Endothelial cell of umbilical vein (primary cell): ENCODE measurements at regions not wholly inside any gene's neighbourhood (a gene's known extent, or its start where the extent isn't known, plus 50 kb on each side); places are given as distances from the start of the nearest gene placed in this dataset.
A peak's percentile ranks its signal among the peaks of the same experiment; 100 is the strongest.
"Not testable (repeated sequence)": the region's sequence is repeated elsewhere in the genome, so short reads cannot be mapped to it uniquely, and the experiment has no call there.

Source experiments
- BruUV-seq: library from RNA; stranded (reverse); fragments of 400-500 nt; replicated peaks from 2 replicates; lab custom pipeline; 2021; lab: Mats Ljungman, UMichigan
- CTCF ChIA-PET: fragments of 300-600, 350-600 bp; sonication (Branson Sonifier 250); formaldehyde crosslinking; loops from one replicate; lab custom pipeline; 2021; ENCODE audit warnings: antibody characterized with exemption, inconsistent platforms; lab: Charles Lee
- POLR2A ChIA-PET: fragments of 300-600, 350-600 bp; sonication (Branson Sonifier 250); formaldehyde crosslinking; loops from one replicate; lab custom pipeline; 2021; ENCODE audit warnings: antibody characterized with exemption, inconsistent platforms; lab: Charles Lee
- DNase-seq: peaks from one replicate; pipeline ENCODE4 v3.0.0-alpha.2; 2011; ENCODE audit warnings: low read depth, low spot score
- FAIRE-seq: peaks from 2 replicates; lab custom pipeline; 2011; peaks lifted over from hg19 to GRCh38; lab: Jason Lieb, UNC
- H2AFZ ChIP-seq: 2 replicates; pipeline ENCODE4 v1.6.0; 2012; ENCODE audit warnings: low read depth, low read length, control low read depth, inconsistent platforms
- H3K27ac ChIP-seq: 2 replicates; pipeline ENCODE4 v1.5.1; 2011; ENCODE audit warnings: low read depth, mild to moderate bottlenecking, control low read depth, low read length, moderate library complexity; ENCODE audit not compliant: insufficient read depth
- H3K27me3 ChIP-seq, 2 experiments: 2 replicates each; pipeline versions ENCODE4 v1.6.0 to v1.6.1; 2011; ENCODE audit warnings: low read length in 2 of 2, mixed read lengths in 1 of 2; ENCODE audit not compliant: control insufficient read depth in 2 of 2, insufficient read depth in 2 of 2
- H3K36me3 ChIP-seq, 2 experiments: 2 replicates in 1 of 2; 3 replicates in 1 of 2; pipeline ENCODE4 v1.5.1; 2011; ENCODE audit warnings: low read length in 2 of 2, mild to moderate bottlenecking in 1 of 2, moderate library complexity in 1 of 2; ENCODE audit not compliant: control insufficient read depth in 2 of 2, insufficient read depth in 2 of 2; ENCODE audit errors: extremely low read depth in 1 of 2
- H3K4me1 ChIP-seq: 3 replicates; pipeline ENCODE4 v1.5.1; 2011; ENCODE audit warnings: mild to moderate bottlenecking, low read length; ENCODE audit not compliant: control insufficient read depth, insufficient read depth; ENCODE audit errors: extremely low read depth
- H3K4me2 ChIP-seq: 2 replicates; pipeline ENCODE4 v1.6.1; 2011; ENCODE audit warnings: low read length, control low read depth, mixed read lengths; ENCODE audit not compliant: insufficient read depth
- H3K4me3 ChIP-seq, 3 experiments: fragments of 200-600 bp in 1 of 3; sonication (generic), shearing (Covaris generic) in 1 of 3; replicated peaks in 1 of 3; 2 replicates each; pipeline ENCODE4 v1.5.1; 2011 to 2016; ENCODE audit warnings: control low read depth in 3 of 3, low read length in 3 of 3, mild to moderate bottlenecking in 2 of 3, inconsistent platforms in 1 of 3, low read depth in 1 of 3, moderate library complexity in 1 of 3; ENCODE audit not compliant: insufficient read depth in 1 of 3
- H3K79me2 ChIP-seq: 2 replicates; pipeline ENCODE4 v1.6.0; 2012; ENCODE audit warnings: low read length, inconsistent platforms; ENCODE audit not compliant: control insufficient read depth, insufficient read depth
- H3K9ac ChIP-seq: replicated peaks from 2 replicates; pipeline ENCODE3; 2011; ENCODE audit warnings: low read length, control low read depth; ENCODE audit not compliant: insufficient read depth; ENCODE audit errors: extremely low read depth
- H3K9me1 ChIP-seq: replicated peaks from 3 replicates; pipeline ENCODE4 v1.6.0; 2011; ENCODE audit warnings: mild to moderate bottlenecking, low read length; ENCODE audit not compliant: control insufficient read depth, insufficient read depth; ENCODE audit errors: extremely low read depth
- H3K9me3 ChIP-seq: replicated peaks from 2 replicates; pipeline ENCODE4 v1.5.1; 2012; ENCODE audit warnings: low read length, inconsistent platforms; ENCODE audit not compliant: control insufficient read depth, insufficient read depth
- H4K20me1 ChIP-seq: replicated peaks from 2 replicates; pipeline ENCODE3; 2011; ENCODE audit warnings: mild to moderate bottlenecking, low read length; ENCODE audit not compliant: control insufficient read depth, insufficient read depth; ENCODE audit errors: extremely low read depth
- dilution Hi-C: fragments of 300-500 bp; cut with MboI; formaldehyde crosslinking; loops from one replicate; pipeline ENCODE4 v1.15.0; 2019; ENCODE audit warnings: low sequenced_read_pairs; ENCODE audit not compliant: extremely low pct_ligation_motif_present
- intact Hi-C: fragments of 100-400 bp; cut with micrococcal nuclease; formaldehyde crosslinking; loops from one replicate; pipeline ENCODE4 v1.10.0; 2022

GRCh38 chr1:121050097-121050496, 134.0 kb downstream of the FAM72B start:
- H4K20me1 ChIP-seq, H3K27ac ChIP-seq, POLR2A ChIA-PET, H3K4me3 ChIP-seq, dilution Hi-C loops, intact Hi-C loops, H3K79me2 ChIP-seq, BruUV-seq, H3K9ac ChIP-seq, DNase-seq, H3K36me3 ChIP-seq, H3K9me1 ChIP-seq, H3K27me3 ChIP-seq, H3K4me2 ChIP-seq, H2AFZ ChIP-seq, FAIRE-seq, CTCF ChIA-PET, H3K9me3 ChIP-seq, H3K4me1 ChIP-seq: not testable (repeated sequence)

- H3K27ac ChIP-seq, H2AFZ ChIP-seq, intact Hi-C loops, FAIRE-seq, H3K9me3 ChIP-seq, H3K4me2 ChIP-seq, H3K9me1 ChIP-seq, H3K36me3 ChIP-seq, dilution Hi-C loops, H3K4me1 ChIP-seq, CTCF ChIA-PET, H3K9ac ChIP-seq, H3K4me3 ChIP-seq, H3K79me2 ChIP-seq, DNase-seq, BruUV-seq, H3K27me3 ChIP-seq, H4K20me1 ChIP-seq, POLR2A ChIA-PET: not testable (repeated sequence)
Observed at GRCh38 chr1:121051161-121051790, 132.9 kb downstream of the FAM72B start.

- FAIRE-seq, H2AFZ ChIP-seq, H3K4me2 ChIP-seq, H4K20me1 ChIP-seq, H3K9ac ChIP-seq, H3K4me3 ChIP-seq, DNase-seq, H3K27ac ChIP-seq, BruUV-seq, CTCF ChIA-PET, H3K9me3 ChIP-seq, H3K36me3 ChIP-seq, dilution Hi-C loops, POLR2A ChIA-PET, intact Hi-C loops, H3K9me1 ChIP-seq, H3K27me3 ChIP-seq, H3K4me1 ChIP-seq, H3K79me2 ChIP-seq: not testable (repeated sequence)
Observed at GRCh38 chr1:121052081-121052660, 132.0 kb downstream of the FAM72B start.

GRCh38 chr1:121054928-121055327, 129.2 kb downstream of the FAM72B start:
- H2AFZ ChIP-seq, H3K9me3 ChIP-seq, H4K20me1 ChIP-seq, FAIRE-seq, H3K4me3 ChIP-seq, intact Hi-C loops, POLR2A ChIA-PET, BruUV-seq, H3K9ac ChIP-seq, H3K79me2 ChIP-seq, CTCF ChIA-PET, H3K4me2 ChIP-seq, H3K9me1 ChIP-seq, H3K27ac ChIP-seq, H3K36me3 ChIP-seq, dilution Hi-C loops, H3K27me3 ChIP-seq, H3K4me1 ChIP-seq: not testable (repeated sequence)
- peak; percentile 23 for DNase-seq
